Progenitor cell of endocrine pancreas (in vitro differentiated cells): ENCODE measurements at regions not wholly inside any gene's neighbourhood (a gene's known extent, or its start where the extent isn't known, plus 50 kb on each side); places are given as distances from the start of the nearest gene placed in this dataset.

Experiments
- DNase-seq: peaks from one replicate; pipeline ENCODE4 v3.0.0; 2021; ENCODE audit warnings: low spot score; ENCODE audit not compliant: unreplicated experiment
- H3K27ac Mint-ChIP-seq: 2 replicates; pipeline ENCODE4 v1.8.0; 2021; ENCODE audit warnings: mild to moderate bottlenecking, moderate library complexity, mixed read lengths
- H3K27me3 Mint-ChIP-seq: 2 replicates; pipeline ENCODE4 v1.8.0; 2021; ENCODE audit warnings: mixed read lengths
- H3K36me3 Mint-ChIP-seq: 2 replicates; pipeline ENCODE4 v1.8.0; 2022; ENCODE audit warnings: mixed read lengths; ENCODE audit not compliant: insufficient read depth
- H3K4me1 Mint-ChIP-seq: 2 replicates; pipeline ENCODE4 v1.8.0; 2021; ENCODE audit warnings: low read depth, mixed read lengths
- H3K4me3 Mint-ChIP-seq: 2 replicates; pipeline ENCODE4 v1.8.0; 2021; ENCODE audit warnings: low read depth, mild to moderate bottlenecking, moderate library complexity, mixed read lengths
- H3K9me3 Mint-ChIP-seq: 2 replicates; pipeline ENCODE4 v1.8.0; 2021; ENCODE audit warnings: low read depth, mixed read lengths
- CTCF ChIP-seq: fragments of 200-600 bp; sonication (generic); IDR thresholded peaks from one replicate; pipeline ENCODE4 v1.5.0; 2021; ENCODE audit warnings: antibody characterized with exemption, mild to moderate bottlenecking; ENCODE audit not compliant: unreplicated experiment

- Mint-ChIP-seq H3K4me3 (no peak overlapping the region), H3K4me1 (peaks cover 5% of the 10 kb centered on the region), H3K9me3 (peaks cover 6% of the 10 kb centered on the region), H3K36me3 (peaks cover 2% of the 10 kb centered on the region), H3K27me3 (no peaks in the 10 kb centered on the region), H3K27ac (no peak overlapping the region)
- TF ChIP-seq CTCF: no peak
- DNase-seq: no peak
Measured at GRCh38 chr5:144710637-144711036, 540.0 kb downstream of the KCTD16 start.

GRCh38 chr5:144703776-144704175 is 533.1 kb downstream of the KCTD16 start:
- no peak overlapping the region for H3K27ac Mint-ChIP-seq
- no peaks in the 10 kb centered on the region for H3K36me3 Mint-ChIP-seq
- no peak for DNase-seq
- H3K27me3 Mint-ChIP-seq: no peaks in the 10 kb centered on the region
- no peaks in the 10 kb centered on the region for H3K9me3 Mint-ChIP-seq
- H3K4me1 Mint-ChIP-seq: peaks cover 17% of the 10 kb centered on the region
- no peak overlapping the region for H3K4me3 Mint-ChIP-seq
- TF ChIP-seq CTCF: no peak

GRCh38 chr5:144698484-144698883 is 527.8 kb downstream of the KCTD16 start:
- Mint-ChIP-seq H3K27me3 (no peaks in the 10 kb centered on the region), H3K36me3 (no peaks in the 10 kb centered on the region), H3K4me1 (peaks cover 14% of the 10 kb centered on the region), H3K4me3 (no peak overlapping the region), H3K27ac (no peak overlapping the region), H3K9me3 (peaks cover 4% of the 10 kb centered on the region)
- no peak for TF ChIP-seq CTCF
- DNase-seq: no peak

GRCh38 chr5:144697847-144698262 is 527.2 kb downstream of the KCTD16 start:
- Mint-ChIP-seq H3K36me3 (no peaks in the 10 kb centered on the region), H3K9me3 (peaks cover 4% of the 10 kb centered on the region), H3K4me1 (peaks cover 14% of the 10 kb centered on the region), H3K4me3 (no peak overlapping the region), H3K27ac (no peak overlapping the region), H3K27me3 (no peaks in the 10 kb centered on the region)
- no peak for TF ChIP-seq CTCF
- no peak for DNase-seq

GRCh38 chr5:144691936-144692335 is 521.3 kb downstream of the KCTD16 start:
- Mint-ChIP-seq H3K9me3 (peaks cover 18% of the 10 kb centered on the region), H3K4me1 (peaks cover 5% of the 10 kb centered on the region), H3K27ac (no peak overlapping the region), H3K4me3 (no peak overlapping the region), H3K27me3 (no peaks in the 10 kb centered on the region), H3K36me3 (no peaks in the 10 kb centered on the region)
- no peak for TF ChIP-seq CTCF
- no peak for DNase-seq
